AML-193 (cell line): ENCODE measurements at regions not wholly inside any gene's neighbourhood (a gene's known extent, or its start where the extent isn't known, plus 50 kb on each side); places are given as distances from the start of the nearest gene placed in this dataset.
"Not testable (repeated sequence)": the region's sequence is repeated elsewhere in the genome, so short reads cannot be mapped to it uniquely, and the experiment has no call there.

Source experiments
- DNase-seq, 2 experiments: peaks; one replicate each; lab custom pipeline; 2025; lab: John Stamatoyannopoulos, UW

DNA sequence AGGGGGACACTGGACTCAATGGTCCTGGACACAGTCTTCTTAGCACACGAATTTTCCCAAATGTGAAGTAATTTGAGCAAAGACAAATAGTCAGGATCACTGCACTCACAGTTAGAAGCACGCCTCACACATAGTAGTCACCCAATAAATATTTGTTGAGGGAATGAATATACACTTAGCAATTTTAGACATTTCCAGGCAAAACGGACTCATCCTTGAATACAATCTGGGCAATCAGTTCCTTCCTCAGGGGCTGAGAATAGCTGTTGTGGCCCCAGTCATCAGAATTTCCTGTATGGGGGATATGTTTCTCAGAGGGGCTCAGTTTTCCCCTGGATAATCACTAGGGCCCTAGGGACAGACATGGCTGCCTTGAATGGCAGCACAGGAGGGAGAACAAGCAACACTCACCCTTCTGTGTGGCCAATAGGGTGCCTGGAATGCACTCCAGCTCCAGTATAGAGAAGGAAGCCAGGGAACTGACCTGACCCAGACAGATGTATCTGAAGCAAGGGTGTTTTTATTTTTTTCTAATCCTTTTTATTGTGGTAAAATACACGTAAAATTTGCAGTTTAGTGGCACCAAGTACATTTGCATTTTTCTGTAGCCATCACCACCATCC lies 282.7 kb upstream of the ZNF32 start:
- DNase-seq = no peak

DNA sequence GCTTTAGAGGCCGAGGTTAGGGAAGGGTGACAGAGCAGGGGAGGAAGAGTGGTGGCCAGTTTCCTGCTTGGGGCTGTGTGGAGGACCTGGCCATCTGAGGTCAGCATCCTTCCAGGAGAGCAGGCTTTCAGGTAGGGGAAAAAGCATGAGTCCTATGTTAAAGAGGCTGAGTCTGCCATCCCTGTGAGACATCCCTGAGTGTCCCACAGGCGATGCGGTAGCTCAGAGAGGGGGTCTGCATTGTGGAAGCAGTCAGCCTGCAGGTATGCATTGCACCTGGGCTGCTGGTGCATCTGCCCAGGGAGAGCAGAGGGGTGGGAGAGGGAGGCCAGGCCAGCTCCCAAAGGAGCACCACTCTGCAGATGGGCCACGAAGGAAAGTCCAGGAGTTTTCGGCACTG lies 282.1 kb upstream of the ZNF32 start:
- DNase-seq = no peak

DNA sequence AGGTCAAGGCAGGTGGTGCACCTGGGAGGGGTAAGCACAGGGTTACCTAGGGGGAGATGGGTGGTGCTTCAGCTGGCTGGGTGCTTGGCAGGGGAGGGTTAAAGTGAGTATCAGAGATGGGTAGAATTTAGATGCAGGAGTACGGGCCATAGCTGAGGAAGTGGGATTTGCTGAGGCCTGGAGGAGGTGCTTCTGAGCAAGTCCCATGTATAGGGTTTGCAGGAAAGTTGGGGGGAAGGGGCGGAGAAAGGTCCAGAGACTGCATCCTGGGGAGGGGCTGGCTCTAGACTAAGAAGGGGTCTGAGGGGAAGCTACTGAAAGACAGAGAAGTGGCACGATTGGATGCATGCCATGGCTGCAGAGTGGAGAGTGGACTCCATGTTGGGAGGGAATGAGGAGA lies 281.6 kb upstream of the ZNF32 start:
- no peak for DNase-seq

DNA sequence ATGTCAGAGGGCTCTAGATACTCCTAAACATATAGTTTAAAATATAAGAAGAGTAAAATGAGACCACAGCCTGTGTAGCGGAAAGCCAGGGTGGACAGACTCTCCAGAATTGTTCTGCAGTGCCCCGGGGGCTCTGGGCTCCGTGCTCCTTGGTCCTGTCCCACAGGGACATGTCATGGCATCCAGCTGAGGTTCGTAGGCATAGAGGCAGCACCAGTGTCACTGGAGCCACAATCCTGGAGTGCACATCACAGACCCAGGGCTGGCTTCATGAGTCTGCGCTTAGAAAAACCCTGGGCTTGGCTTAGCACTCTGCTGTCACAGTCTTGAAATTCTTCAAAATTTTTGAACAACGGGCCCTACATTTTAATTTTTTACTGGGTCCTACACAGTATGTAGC lies 280.4 kb upstream of the ZNF32 start:
- DNase-seq = no peak

DNA sequence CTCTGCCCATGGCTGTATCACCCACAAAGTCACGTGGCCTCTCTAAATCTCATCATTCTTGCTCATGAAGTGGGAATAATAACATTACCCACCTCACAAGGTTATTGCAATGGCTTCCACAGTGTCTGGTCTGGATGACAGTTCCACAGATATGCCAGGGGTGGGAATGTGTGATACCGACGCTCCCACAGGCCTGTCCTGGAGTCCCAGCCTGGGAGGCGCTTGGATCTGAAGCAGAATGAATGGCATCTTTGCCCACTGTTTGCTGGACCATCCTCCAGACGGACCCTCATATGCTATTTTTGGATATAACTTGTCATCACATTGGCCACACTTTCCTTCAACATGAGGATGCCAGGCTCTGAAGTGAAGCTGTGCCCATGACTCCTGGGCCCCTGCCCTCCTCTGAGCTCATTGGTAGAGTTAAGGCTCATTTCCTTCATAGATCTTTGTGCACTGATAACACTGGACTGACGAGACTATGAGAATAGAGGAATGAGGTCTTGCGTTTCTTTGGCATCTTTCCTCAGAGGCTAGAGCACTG lies 279.8 kb upstream of the ZNF32 start:
- DNase-seq = no peak

DNA sequence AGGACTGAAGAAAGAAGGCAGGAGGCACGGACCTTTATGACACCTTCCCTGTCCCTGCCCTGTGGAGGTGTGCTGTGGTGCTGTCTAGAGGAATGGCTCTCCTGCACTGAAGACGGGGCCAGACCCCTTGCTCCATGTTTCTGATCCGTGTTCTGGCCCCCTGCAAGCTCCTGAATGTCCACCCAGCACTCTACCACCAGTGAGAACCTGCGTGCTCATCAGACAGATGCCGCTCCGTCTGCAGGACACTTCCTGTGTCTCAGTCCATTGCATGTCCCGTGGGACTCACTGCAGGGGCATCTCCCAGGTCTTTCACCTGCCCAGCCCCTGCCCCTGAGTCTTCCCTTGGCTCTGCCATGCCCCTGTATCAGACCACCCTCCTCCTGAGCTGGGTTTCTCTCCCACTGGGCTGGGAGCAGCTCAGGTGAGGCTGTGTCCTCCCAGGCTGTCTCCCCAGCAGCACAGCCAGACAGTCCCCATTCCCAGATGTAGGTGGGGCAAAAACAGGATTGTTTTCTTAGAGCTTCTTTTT lies 278.3 kb upstream of the ZNF32 start:
- DNase-seq = no peak

DNA sequence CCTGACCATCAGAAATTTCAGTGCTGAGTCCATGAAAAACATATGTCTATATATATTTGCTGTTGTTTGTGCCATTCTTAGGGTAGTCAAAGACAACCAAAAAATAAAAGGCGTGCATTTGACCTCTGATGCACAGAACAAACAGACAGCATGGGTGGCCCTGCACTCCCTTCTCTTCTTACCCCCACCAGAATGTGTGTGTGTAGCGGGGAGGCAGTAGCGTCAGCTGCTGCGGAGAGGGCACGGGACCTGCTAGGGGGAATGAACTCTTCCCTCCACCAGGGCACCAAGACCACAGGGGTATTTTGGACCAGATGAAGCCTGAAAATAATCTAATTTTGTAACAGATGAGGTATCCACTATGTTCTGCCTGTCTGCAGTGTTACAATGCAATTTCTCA lies 277.7 kb upstream of the ZNF32 start:
- no peak for DNase-seq

DNA sequence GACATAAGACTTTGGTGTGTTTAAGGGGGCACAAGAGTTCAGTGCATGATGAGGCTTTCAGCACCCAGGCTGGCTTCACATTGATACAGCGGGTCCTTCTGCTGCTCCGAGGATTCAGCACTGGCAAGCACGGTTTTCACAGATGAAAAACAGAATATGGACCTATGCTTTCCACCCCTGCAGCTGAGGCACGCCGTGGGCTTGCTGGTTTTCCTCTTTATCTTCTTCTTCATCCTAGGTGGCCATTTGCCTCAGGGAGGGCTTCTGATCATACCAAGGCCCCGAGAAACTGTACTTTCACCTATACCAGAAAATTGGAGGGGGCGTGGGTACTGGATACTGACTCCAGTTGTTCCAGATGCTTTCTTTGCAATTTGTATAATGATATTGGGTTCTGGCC lies 277.1 kb upstream of the ZNF32 start:
- DNase-seq = no peak

DNA sequence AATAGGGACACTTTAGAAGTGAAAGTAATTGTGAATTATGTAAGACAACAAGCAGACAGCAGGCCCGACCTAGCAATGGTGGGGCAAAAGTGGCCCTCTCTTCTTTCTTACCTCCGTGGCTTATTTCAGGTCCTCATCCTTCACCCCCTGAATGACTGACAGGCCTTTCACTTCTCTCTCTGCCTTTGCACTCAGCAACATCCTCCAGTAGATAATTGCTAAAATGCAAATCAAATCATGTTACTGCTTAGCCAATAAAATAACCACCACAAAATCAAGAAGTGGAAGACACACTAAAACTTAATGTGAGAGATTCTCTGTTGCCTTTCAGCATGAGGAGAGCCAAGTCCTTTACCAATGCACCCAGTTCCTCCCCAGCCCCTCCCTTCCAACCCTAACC lies 274.6 kb upstream of the ZNF32 start:
- DNase-seq = no peak

DNA sequence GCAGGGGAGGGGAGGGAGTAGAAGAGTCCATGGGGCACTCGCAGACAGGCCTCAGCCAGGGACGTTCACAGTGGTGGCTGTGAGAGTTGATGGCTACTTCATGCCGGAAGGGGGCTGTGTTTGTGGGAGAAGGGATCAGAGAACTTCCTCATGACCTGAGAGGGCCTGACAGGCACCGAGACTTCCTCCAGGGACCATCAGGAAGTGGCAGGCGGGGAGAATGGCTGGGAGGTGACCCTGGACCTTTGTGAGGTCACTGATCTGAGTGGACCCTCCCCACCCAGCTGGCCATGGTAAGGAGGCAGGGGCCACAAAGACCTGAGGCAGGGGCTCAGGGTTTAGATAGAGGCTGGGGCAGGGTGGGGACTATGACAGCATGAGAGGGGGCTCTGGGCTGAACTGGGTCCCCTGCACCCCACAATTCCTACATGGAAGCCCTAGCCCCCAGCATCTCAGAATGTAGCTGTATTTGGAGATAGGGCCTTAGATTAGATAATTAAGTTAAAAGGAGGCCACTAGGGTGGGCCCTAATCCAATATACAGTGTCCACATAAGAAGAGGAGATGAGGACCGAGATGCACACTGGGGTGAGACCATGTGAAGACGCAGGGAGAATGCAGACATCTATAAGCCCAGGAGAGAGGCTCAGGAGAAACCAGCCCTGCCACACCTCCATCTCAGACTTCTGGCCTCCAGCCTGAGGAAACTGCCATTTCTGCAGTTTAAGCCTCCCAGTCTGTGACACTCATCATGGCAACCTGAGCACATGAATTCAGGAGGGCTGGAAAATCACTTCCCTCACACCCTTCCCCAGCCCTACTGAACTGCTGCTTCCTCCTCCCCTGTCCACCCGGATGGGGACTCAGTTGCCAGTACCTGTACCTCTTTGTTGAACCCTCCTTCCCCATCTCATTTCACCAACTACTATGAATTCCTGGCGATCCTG lies 273.9 kb upstream of the ZNF32 start:
- no peak for DNase-seq

DNA sequence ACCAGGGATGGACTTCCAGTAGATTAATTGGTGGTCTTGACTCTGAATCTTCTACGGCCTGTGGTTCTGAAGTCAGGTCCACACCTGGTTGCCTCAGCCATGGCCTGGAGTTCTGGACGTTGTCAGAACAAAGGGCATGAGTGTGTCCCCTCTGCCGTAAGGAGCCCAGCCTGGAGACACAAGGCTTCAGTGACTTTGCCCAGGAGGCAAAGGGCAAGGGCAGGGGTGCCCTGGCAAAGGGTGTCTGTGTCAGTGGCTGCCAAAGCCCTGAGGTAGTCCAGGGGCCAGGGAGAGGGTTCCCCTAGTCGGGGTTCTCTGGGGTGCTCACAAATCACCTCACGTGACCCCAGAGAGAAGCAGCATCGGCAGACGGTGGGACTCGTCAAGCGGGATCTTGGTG lies 273.2 kb upstream of the ZNF32 start:
- DNase-seq = no peak

DNA sequence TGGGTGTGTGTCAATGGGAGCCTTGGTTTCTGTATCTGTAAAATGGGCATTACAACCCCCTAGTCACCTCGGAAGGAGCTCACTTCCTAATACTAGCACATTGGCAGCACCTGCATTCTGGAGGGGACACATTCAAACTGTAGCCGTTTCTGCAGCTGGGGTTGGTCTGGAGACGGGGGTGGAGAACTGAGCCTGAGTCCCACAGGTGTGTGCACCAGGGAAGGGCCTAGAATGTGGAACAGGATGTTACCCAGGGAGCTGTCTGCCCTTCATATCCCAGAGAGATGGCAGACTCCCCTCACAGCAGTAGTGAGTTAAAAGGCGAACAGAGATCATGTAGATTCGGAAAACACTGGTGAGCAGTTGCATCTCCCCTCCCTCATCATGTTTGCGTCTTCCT lies 272.8 kb upstream of the ZNF32 start:
- DNase-seq = no peak

DNA sequence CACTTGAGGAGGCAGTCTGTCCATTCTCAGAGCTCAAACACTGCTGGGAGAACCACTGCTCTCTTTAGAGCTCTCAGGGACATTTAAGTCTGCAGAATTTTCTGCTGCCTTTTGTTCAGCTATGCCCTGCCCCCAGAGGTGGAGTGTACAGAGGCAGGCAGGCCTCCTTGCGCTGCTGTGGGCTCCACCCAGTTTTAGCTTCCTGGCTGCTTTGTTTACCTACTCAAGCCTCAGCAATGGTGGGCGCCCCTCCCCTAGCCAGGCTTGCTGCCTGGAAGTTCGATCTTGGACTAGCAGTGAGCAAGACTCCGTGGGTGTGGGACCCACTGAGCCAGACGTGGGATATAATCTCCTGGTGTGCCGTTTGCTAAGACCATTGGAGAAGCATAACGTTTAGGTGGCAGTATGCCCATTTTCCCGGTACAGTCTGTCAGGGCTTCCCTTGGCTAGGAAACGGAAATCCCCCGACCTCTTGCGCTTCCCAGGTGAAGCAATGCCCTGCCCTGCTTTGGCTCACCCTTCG lies 271.6 kb upstream of the ZNF32 start:
- DNase-seq = not testable (repeated sequence)

DNA sequence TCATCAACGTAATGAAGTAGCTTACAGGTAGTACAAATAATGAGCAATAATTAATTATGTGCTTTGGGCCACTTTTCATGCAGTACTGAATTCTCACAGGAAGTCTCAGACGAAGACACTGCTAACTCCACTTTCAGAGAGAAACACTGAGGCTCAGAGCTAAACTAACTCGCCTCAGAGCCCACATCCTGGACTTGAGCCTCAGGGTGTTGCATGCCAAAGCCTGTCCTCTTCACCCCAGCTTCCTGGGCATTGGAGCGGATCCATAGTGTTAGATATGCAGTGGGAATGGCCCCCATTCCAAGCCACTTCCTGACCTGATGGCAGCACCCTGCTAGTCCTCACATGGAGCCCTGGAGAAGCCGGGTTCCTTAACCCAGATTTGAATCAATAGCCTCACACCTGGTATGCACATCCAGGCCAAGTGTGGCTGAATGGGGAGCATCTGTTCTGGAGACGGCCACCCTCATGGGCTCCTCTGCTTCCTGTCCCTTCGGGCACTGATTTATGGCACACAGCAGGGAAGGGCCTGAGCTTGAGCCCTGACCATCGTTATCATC lies 265.1 kb upstream of the ZNF32 start:
- DNase-seq = no peak

DNA sequence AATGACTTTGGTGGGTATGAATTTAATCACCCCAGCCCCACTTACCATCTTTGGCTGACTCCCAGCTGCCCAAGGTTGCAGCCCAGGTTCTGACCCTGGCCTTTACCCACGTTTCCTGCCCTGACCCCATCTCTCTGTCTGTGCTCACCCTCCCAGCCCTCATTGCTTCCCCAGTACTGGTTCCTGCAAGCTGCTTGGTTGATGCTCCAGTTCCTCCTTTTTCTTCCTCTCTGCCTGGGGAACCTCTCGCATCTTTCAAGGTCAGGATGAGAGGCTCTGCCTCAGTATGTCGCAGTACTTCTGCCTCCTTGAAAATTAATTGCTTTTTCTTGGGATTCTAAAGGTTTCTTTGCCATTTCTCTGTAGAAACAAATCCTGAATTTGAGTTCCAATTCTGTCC lies 263.8 kb upstream of the ZNF32 start:
- no peak for DNase-seq

DNA sequence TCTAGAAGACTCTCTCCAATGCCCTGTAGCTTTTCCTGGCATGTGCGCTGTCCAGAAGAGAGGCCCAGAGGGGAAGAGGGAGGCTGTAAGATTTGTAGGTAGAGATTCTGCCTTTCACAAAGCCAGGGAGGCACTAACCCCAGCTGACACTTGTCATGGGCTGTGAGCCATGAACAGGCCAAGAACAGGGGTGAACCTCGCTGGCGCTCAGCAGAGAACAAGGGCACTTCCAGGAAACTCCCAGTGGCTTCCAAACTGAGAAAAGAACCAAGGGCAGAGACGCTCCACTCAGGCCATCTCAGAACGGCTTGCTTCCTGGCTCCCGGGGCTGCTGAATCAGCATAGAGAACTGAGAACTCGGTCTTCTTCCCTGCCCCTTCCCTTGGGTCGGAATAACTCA lies 257.8 kb upstream of the ZNF32 start:
- no peak for DNase-seq

DNA sequence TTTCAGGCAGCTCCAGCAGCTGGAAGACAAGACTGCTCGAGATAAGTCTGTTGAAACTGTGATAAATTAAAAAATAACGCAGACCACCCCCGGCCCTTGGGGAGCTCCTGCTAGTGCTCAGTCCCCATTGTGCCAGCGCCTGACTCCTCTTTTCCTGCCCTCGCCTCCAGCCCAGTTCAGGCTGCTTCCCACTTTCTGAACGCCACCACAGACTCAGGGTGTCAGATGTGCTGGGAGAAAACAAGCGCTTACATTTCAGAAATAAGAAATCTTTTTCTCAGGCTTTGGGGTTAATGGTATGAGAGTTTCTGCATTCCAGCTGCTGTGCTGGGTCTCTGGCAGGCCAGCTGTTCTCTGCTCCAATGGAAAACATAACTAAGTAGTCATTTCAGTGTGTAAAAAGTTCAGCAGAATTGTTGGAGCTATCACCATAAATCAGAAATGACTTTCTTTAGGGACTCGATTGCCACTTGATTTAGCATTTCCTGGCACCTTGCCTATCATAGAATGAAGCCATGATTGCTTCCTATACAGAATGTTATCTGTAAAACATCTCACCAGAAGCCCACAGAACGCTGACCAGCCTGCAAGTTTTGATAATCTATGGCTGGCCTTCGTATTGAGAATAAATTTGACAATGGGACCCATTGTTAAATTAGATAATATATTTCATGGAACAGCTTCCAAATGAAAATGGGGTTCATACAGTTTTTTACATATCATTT lies 257.0 kb upstream of the ZNF32 start:
- DNase-seq = no peak

DNA sequence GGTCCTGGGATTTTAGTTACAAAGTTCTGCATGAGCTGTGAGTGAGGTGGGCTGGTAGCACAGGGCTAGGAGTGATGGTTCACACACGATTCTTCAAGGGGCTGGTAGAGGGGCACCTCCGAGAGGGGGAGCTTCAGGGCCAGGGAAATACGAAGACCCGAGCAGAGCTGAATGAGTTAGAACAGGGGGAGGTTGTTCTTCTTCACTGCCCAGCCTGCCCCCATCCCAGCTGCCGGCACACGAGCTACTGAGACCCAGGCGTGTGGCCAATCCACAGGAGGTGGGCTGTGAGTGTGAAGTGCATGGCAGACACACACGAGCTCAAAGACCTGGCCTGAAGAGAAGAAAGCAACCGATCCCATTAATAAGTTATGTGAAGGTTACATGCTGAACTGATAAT lies 256.2 kb upstream of the ZNF32 start:
- no peak for DNase-seq

DNA sequence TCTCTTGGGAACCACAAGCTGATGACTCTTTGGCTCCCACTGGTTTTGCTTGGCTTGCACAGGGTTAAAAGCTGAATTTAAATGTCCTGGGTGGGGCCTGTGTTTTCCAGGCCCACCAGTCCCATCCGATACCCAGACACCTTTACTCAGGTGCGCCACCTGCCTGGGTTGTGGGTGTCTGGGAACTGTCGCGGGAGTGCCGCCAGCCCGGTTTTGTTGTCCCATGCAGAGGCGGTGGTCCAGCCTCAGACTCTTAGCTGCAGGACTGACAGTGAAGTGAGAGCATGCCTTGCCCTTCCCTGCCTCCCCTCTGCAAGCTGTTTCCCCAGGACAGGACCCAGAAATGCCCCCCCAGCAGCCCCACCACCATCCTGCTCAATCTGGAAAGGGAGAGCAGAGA lies 255.6 kb upstream of the ZNF32 start:
- DNase-seq = no peak

DNA sequence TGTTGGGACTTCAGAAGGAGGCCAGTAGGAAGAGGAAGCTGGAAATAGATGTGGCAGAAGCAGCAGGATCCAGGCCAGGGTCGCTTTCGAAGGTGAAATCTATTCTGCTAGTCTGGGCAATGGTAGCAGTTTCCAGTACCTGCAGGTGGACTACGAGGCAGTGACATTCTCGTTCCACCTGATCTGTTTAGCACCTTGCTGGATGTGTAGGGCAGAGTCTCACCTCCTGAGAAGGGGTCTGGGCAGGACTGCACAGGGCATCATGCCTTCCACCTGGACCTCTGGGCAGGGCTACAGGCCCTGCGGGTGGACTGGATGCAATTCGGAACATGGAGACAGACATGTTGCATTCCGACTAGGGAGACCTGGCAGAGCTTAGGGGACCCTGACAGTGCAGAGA lies 254.8 kb upstream of the ZNF32 start:
- no peak for DNase-seq

DNA sequence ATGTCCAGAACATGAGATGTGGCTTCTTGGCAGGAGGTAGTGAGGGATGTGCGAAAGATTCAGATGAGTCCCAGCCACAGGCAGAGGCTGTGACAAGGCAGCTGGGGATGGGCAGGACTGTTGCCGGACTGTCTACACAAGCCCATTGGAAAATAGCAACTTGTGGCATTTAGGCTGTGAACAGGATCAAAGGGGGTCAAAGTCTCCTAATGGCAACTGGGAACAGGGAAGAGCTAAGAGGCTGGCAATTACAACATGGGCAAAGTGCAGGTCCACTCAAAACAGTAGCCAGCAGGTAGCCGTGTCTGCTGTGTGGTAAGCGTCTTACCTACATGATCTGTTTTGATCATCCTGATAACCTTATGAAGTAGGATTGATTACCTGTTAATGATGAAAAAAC lies 254.2 kb upstream of the ZNF32 start:
- no peak for DNase-seq
